HUES48 (cell line): ENCODE measurements at regions not wholly inside any gene's neighbourhood (a gene's known extent, or its start where the extent isn't known, plus 50 kb on each side); places are given as distances from the start of the nearest gene placed in this dataset.

Experiments
- H3K27ac ChIP-seq: one replicate; pipeline ENCODE4 v1.7.0; 2013; ENCODE audit warnings: low read depth, low read length, inconsistent platforms
- H3K27me3 ChIP-seq: 2 replicates; pipeline ENCODE4 v1.6.1; 2013; ENCODE audit warnings: mild to moderate bottlenecking, low read length; ENCODE audit not compliant: control insufficient read depth, insufficient read depth
- H3K36me3 ChIP-seq: 2 replicates; pipeline ENCODE4 v1.6.1; 2013; ENCODE audit warnings: low read length; ENCODE audit not compliant: control insufficient read depth, insufficient read depth
- H3K4me1 ChIP-seq: 2 replicates; pipeline ENCODE4 v1.6.1; 2013; ENCODE audit warnings: mild to moderate bottlenecking, low read length; ENCODE audit not compliant: control insufficient read depth, insufficient read depth
- H3K4me3 ChIP-seq: 2 replicates; pipeline ENCODE4 v1.5.1; 2013; ENCODE audit warnings: mild to moderate bottlenecking, low read depth, low read length
- H3K9ac ChIP-seq: 2 replicates; pipeline ENCODE4 v1.6.1; 2013; ENCODE audit warnings: mild to moderate bottlenecking, low read depth, low read length, moderate library complexity
- H3K9me3 ChIP-seq: 2 replicates; pipeline ENCODE4 v1.6.1; 2013; ENCODE audit warnings: low read length; ENCODE audit not compliant: control insufficient read depth, insufficient read depth

DNA sequence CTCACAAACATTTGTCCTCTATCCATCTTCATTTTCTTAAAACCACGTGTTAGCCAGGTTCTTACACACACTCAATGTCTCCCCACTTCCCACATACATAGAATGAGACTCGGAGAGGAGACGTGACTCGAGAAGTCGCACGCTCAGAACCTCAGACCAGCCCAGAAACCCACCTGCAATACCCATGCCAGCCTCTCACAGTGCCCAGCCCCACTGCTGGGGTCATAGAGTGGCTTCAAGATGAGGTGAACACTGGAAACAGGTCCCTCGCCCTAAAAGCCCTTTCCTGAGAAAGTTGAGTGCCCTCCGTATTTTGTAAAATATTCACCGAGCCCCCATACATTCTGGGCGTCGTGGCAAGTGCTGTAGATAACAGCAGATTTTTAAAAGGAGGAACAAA is 487.4 kb downstream of the EIPR1 start:
- no peaks in the 10 kb centered on the region for H3K4me1 ChIP-seq
- H3K36me3 ChIP-seq = no peaks in the 10 kb centered on the region
- no peak overlapping the region for H3K27ac ChIP-seq
- no peak overlapping the region for H3K9ac ChIP-seq
- no peaks in the 10 kb centered on the region for H3K27me3 ChIP-seq
- no peaks in the 10 kb centered on the region for H3K9me3 ChIP-seq
- H3K4me3 ChIP-seq = no peak overlapping the region

DNA sequence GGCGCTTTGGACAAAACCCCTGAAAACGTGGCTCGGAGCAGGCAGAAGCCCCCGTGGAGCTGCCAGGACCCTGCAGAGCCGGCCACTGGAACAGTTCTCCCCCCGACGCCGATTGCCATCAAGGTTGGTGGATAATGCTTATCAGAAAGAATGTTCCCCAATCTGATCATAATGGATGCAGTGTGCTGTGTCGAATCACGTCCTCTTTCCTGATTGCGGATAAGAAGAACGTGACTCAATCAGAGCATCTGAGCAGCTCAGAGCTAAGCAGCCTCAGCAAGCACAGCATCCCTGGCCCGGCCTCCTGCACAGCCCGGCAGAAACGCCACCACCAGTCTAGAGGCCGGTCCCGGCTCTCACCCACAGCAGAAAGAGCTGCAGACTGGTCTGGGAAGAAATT is 488.0 kb downstream of the EIPR1 start:
- Histone ChIP-seq H3K9me3 (no peaks in the 10 kb centered on the region), H3K9ac (no peak overlapping the region), H3K27me3 (no peaks in the 10 kb centered on the region), H3K4me1 (no peaks in the 10 kb centered on the region), H3K36me3 (no peaks in the 10 kb centered on the region), H3K27ac (no peak overlapping the region), H3K4me3 (no peak overlapping the region)

GRCh38 chr2:2889141-2889540 is 488.5 kb downstream of the EIPR1 start:
- H3K27me3 ChIP-seq = no peaks in the 10 kb centered on the region
- H3K27ac ChIP-seq = no peak overlapping the region
- H3K4me3 ChIP-seq = no peak overlapping the region
- H3K4me1 ChIP-seq = no peaks in the 10 kb centered on the region
- no peaks in the 10 kb centered on the region for H3K9me3 ChIP-seq
- no peaks in the 10 kb centered on the region for H3K36me3 ChIP-seq
- no peak overlapping the region for H3K9ac ChIP-seq

DNA sequence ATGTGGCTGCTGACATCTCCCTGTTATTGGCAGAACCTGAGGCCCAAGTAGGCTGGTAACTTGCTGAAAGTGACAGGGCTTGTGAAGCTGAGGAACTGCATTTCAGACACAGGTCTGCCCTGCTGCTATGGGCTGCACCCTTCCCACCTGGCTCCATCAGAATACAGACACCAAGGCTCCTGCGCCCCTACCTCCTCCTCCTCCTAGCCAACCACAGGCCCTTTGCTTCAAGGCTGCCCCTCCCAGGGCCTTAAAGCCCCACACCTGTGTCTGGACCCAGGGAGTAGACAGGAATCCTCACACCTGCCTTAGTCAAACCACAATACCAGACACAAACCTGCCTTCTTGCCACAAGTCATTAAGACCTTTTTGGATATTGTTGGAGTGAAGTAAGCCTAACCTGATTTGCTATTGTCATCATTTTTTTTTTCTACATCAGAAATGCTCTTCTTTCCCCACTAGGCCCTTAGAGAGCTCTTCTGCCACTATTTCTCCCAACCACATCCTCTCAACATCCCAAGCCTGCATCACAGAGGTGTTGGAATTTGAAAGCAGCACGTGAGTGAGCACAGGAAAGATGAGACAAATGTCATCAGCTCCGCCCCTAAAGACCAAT is 489.7 kb downstream of the EIPR1 start:
- Histone ChIP-seq H3K4me3 (no peak overlapping the region), H3K27ac (no peak overlapping the region), H3K4me1 (no peaks in the 10 kb centered on the region), H3K9ac (no peak overlapping the region), H3K36me3 (no peaks in the 10 kb centered on the region), H3K27me3 (no peaks in the 10 kb centered on the region), H3K9me3 (peaks cover 6% of the 10 kb centered on the region; the same call in 1 of the 2 replicates)

DNA sequence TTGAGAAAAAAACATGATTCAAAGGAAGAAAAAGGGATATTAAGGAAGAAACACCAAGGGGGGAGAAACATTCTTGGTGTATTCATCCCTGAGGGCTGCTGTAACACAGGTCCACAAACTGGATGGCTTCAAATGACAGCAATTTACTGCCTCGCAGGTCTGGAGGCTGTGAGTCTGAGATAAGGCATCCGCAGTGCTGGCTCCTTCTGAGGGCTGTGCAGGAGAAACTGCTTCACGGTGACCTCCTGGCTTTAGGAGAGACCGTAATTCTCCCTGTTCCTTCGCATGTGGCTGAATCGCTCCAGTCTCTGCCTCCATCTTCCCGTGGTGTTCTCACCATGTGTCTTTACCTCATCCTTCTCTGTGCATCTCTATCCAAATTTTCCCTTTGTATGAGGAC is 490.7 kb downstream of the EIPR1 start:
- H3K4me3 ChIP-seq = no peak overlapping the region
- H3K36me3 ChIP-seq = no peaks in the 10 kb centered on the region
- peaks cover 10% of the 10 kb centered on the region; the same call in 1 of the 2 replicates for H3K9me3 ChIP-seq
- no peak overlapping the region for H3K9ac ChIP-seq
- no peak overlapping the region for H3K27ac ChIP-seq
- no peaks in the 10 kb centered on the region for H3K4me1 ChIP-seq
- H3K27me3 ChIP-seq = no peaks in the 10 kb centered on the region

DNA sequence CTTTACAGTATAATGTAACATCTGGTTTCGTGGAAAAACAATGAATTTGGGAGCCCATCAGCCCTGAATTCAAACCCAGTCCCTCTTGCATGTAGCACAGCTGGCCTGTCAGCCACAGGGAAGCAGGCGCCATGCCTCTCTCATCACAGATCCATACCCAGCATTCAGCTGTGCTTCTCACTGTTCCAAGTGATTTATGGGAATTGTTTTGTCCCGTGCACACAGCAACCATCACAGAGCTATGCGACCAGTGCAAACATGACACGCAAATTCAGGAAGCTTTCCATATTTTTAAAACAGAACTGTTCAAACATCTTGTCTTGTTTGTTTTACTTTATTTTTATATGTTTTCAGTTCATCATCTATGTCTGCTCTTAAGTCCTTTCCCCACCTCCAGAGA is 496.1 kb downstream of the EIPR1 start:
- H3K36me3 ChIP-seq = no peaks in the 10 kb centered on the region
- no peaks in the 10 kb centered on the region for H3K27me3 ChIP-seq
- no peak overlapping the region for H3K27ac ChIP-seq

DNA sequence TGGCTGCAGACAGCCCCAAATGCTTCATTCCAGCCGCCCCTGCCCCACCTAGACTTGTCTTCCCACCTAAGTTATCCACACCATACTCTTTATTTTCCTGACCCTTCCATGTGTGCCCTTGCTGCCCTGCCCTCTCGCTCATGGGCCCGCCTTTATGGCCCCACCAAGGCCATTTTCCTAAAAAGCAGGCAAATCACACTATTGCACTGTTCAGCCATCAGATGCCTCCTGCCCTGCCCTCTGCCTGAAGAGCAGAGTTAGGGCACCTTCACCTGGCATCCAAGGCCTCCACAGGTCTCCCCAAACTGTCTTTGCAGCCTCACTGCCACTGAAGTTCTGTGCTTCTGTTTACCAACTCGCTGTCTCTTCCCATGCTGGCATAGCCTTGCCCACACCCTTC is 496.7 kb downstream of the EIPR1 start:
- no peak overlapping the region for H3K9ac ChIP-seq
- no peak overlapping the region for H3K27ac ChIP-seq
- peaks cover 30% of the 10 kb centered on the region for H3K9me3 ChIP-seq
- H3K36me3 ChIP-seq = no peaks in the 10 kb centered on the region
- no peaks in the 10 kb centered on the region for H3K4me1 ChIP-seq
- no peak overlapping the region for H3K4me3 ChIP-seq
- no peaks in the 10 kb centered on the region for H3K27me3 ChIP-seq

More for the DNA sequence above, 496.1 kb downstream of the EIPR1 start:
- no peak overlapping the region for H3K9ac ChIP-seq
- peaks cover 30% of the 10 kb centered on the region for H3K9me3 ChIP-seq
- H3K4me3 ChIP-seq = no peak overlapping the region
- no peaks in the 10 kb centered on the region for H3K4me1 ChIP-seq

- Histone ChIP-seq H3K9ac (no peak overlapping the region), H3K9me3 (peaks cover 30% of the 10 kb centered on the region), H3K27me3 (no peaks in the 10 kb centered on the region), H3K27ac (no peak overlapping the region), H3K4me1 (no peaks in the 10 kb centered on the region), H3K4me3 (no peak overlapping the region), H3K36me3 (no peaks in the 10 kb centered on the region)
Measured at GRCh38 chr2:2879781-2880180, 497.8 kb downstream of the EIPR1 start.

DNA sequence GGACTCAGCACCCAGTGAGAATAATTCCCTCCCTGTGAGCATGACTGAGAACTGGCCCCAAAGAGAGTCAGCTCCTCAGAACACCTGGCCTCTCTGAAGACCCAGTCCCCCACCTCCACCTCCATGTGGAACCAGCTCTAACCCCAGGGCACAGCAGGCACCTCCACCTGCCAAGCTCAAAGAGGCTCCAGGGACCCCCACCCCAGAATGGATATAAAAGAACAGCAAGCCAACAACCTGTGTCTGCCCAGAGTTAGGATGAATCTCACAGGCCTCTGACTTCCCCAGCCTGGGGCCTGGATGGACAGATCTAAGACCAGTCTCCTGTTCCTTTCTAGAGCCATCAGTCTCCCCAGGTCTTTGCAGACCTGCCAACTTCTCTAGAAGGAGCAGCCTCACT is 498.5 kb downstream of the EIPR1 start:
- Histone ChIP-seq H3K27me3 (no peaks in the 10 kb centered on the region), H3K4me1 (no peaks in the 10 kb centered on the region), H3K4me3 (no peak overlapping the region), H3K27ac (no peak overlapping the region), H3K9me3 (peaks cover 30% of the 10 kb centered on the region), H3K9ac (no peak overlapping the region), H3K36me3 (no peaks in the 10 kb centered on the region)

DNA sequence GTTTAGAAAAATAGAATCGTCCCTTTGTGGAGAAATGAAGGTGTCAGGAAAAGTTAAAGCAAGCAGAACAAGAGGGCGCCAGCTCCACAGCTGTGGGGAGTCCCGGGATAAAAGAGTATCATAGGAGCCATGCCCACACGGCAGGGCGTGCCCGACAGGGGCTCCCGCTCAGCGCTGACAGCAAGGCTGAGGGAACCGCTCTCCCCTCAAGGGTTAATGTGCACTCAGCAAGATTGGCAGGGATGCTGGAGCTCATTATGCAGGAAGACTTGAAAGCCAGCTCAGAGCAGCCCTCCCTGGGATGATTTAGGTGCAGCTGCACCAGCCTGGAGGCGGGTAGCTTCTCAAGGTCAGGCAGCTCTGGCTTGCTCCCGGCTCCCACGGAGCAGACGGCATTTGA is 500.2 kb downstream of the EIPR1 start:
- peaks cover 20% of the 10 kb centered on the region for H3K9me3 ChIP-seq
- H3K27ac ChIP-seq = no peak overlapping the region
- H3K4me3 ChIP-seq = no peak overlapping the region
- H3K36me3 ChIP-seq = no peaks in the 10 kb centered on the region
- H3K4me1 ChIP-seq = no peaks in the 10 kb centered on the region
- H3K9ac ChIP-seq = no peak overlapping the region
- H3K27me3 ChIP-seq = no peaks in the 10 kb centered on the region

- peaks cover 20% of the 10 kb centered on the region for H3K9me3 ChIP-seq
- peak overlapping the region; percentile 21 for H3K27ac ChIP-seq
- no peak overlapping the region for H3K9ac ChIP-seq
- H3K36me3 ChIP-seq = no peaks in the 10 kb centered on the region
- H3K27me3 ChIP-seq = no peaks in the 10 kb centered on the region
- no peaks in the 10 kb centered on the region for H3K4me1 ChIP-seq
- no peak overlapping the region for H3K4me3 ChIP-seq
Measured at GRCh38 chr2:2876331-2877221, 501.0 kb downstream of the EIPR1 start.
